H9 (cell line): ENCODE measurements at regions not wholly inside any gene's neighbourhood (a gene's known extent, or its start where the extent isn't known, plus 50 kb on each side); places are given as distances from the start of the nearest gene placed in this dataset.

Experiments used
- DNase-seq: peaks from one replicate; pipeline ENCODE4 v3.0.0-alpha.2; 2017
- H2AFZ ChIP-seq: one replicate; pipeline ENCODE4 v1.6.1; 2013; ENCODE audit warnings: mild to moderate bottlenecking, low read length, control low read depth, moderate library complexity
- H2AK5ac ChIP-seq: 2 replicates; pipeline ENCODE4 v1.6.1; 2013; ENCODE audit warnings: low read length, control low read depth, mixed read lengths; ENCODE audit not compliant: insufficient read length
- H2BK120ac ChIP-seq: one replicate; pipeline ENCODE4 v1.6.1; 2013; ENCODE audit warnings: low read depth, mild to moderate bottlenecking, low read length, control low read depth, inconsistent platforms; ENCODE audit not compliant: poor library complexity, severe bottlenecking
- H2BK12ac ChIP-seq: 2 replicates; pipeline ENCODE4 v1.6.1; 2013; ENCODE audit warnings: low read length, control low read depth, mixed read lengths, low read depth; ENCODE audit not compliant: insufficient read length
- H2BK15ac ChIP-seq: 2 replicates; pipeline ENCODE4 v1.6.1; 2013; ENCODE audit warnings: low read depth, low read length, control low read depth
- H2BK20ac ChIP-seq: one replicate; pipeline ENCODE4 v1.6.1; 2013; ENCODE audit warnings: low read depth, mild to moderate bottlenecking, low read length, control low read depth, inconsistent platforms; ENCODE audit not compliant: poor library complexity, severe bottlenecking
- H2BK5ac ChIP-seq: 2 replicates; pipeline ENCODE4 v1.6.1; 2013; ENCODE audit warnings: low read length, control low read depth, mixed read lengths; ENCODE audit not compliant: insufficient read length
- H3K14ac ChIP-seq: 2 replicates; pipeline ENCODE4 v1.6.1; 2013; ENCODE audit warnings: low read length, control low read depth; ENCODE audit not compliant: insufficient read depth
- H3K18ac ChIP-seq: 2 replicates; pipeline ENCODE4 v1.6.1; 2013; ENCODE audit warnings: low read depth, mild to moderate bottlenecking, mixed read lengths, low read length, control low read depth; ENCODE audit not compliant: insufficient read length
- H3K23ac ChIP-seq: 2 replicates; pipeline ENCODE4 v1.6.1; 2013; ENCODE audit warnings: low read length, control low read depth, mixed read lengths, low read depth; ENCODE audit not compliant: insufficient read length
- H3K23me2 ChIP-seq: 2 replicates; pipeline ENCODE4 v1.6.1; 2013; ENCODE audit warnings: low read depth, mild to moderate bottlenecking, mixed read lengths, low read length, control low read depth; ENCODE audit not compliant: insufficient read length, poor library complexity, severe bottlenecking
- H3K27ac ChIP-seq: 2 replicates; pipeline ENCODE4 v1.5.1; 2013; ENCODE audit warnings: low read length, control low read depth, mixed read lengths, low read depth; ENCODE audit not compliant: insufficient read length
- H3K27me3 ChIP-seq: 2 replicates; pipeline ENCODE4 v1.6.1; 2013; ENCODE audit warnings: low read length, control low read depth, inconsistent platforms; ENCODE audit not compliant: insufficient read depth
- H3K4ac ChIP-seq: 2 replicates; pipeline ENCODE4 v1.6.1; 2013; ENCODE audit warnings: low read depth, mild to moderate bottlenecking, control low read depth, inconsistent platforms, low read length, moderate library complexity
- H3K4me1 ChIP-seq: 2 replicates; pipeline ENCODE4 v1.6.1; 2013; ENCODE audit warnings: low read length, control low read depth, inconsistent platforms; ENCODE audit not compliant: insufficient read depth
- H3K4me2 ChIP-seq: 2 replicates; pipeline ENCODE4 v1.6.1; 2013; ENCODE audit warnings: low read length, control low read depth, mixed read lengths; ENCODE audit not compliant: insufficient read length, insufficient read depth
- H3K56ac ChIP-seq: 2 replicates; pipeline ENCODE4 v1.6.1; 2013; ENCODE audit warnings: low read depth, mild to moderate bottlenecking, mixed read lengths, low read length, control low read depth; ENCODE audit not compliant: insufficient read length
- H3K79me1 ChIP-seq: 2 replicates; pipeline ENCODE4 v1.6.1; 2013; ENCODE audit warnings: low read depth, mild to moderate bottlenecking, moderate library complexity, low read length, control low read depth, inconsistent platforms; ENCODE audit not compliant: insufficient read depth, poor library complexity, severe bottlenecking
- H3K79me2 ChIP-seq: 2 replicates; pipeline ENCODE4 v1.6.1; 2013; ENCODE audit warnings: low read length, control low read depth, inconsistent platforms; ENCODE audit not compliant: insufficient read depth
- H3K9ac ChIP-seq: 2 replicates; pipeline ENCODE4 v1.6.1; 2013; ENCODE audit warnings: low read length, control low read depth, mixed read lengths; ENCODE audit not compliant: insufficient read length; ENCODE audit errors: extremely low read depth
- H3K9me3 ChIP-seq: one replicate; pipeline ENCODE4 v1.6.1; 2013; ENCODE audit warnings: low read depth, low read length, inconsistent platforms; ENCODE audit not compliant: control insufficient read depth
- H3T11ph ChIP-seq: one replicate; pipeline ENCODE4 v1.6.1; 2013; ENCODE audit warnings: mild to moderate bottlenecking, low read length, control low read depth, inconsistent platforms
- H4K20me1 ChIP-seq: one replicate; pipeline ENCODE4 v1.6.1; 2013; ENCODE audit not compliant: control insufficient read depth, insufficient read length, insufficient read depth
- H4K5ac ChIP-seq: 2 replicates; pipeline ENCODE4 v1.6.1; 2013; ENCODE audit warnings: low read depth, mild to moderate bottlenecking, mixed read lengths, low read length, control low read depth; ENCODE audit not compliant: insufficient read length
- H4K8ac ChIP-seq: replicated peaks from 2 replicates; pipeline ENCODE4 v1.6.1; 2013; ENCODE audit warnings: low read length, control low read depth, mixed read lengths, low read depth; ENCODE audit not compliant: insufficient read length
- H4K91ac ChIP-seq: 2 replicates; pipeline ENCODE4 v1.6.1; 2013; ENCODE audit warnings: low read depth, mild to moderate bottlenecking, moderate library complexity, mixed read lengths, low read length, control low read depth; ENCODE audit not compliant: insufficient read length
- H3K27ac Mint-ChIP-seq, 3 experiments: 2 replicates in 2 of 3; 3 replicates in 1 of 3; pipeline ENCODE4 v1.8.0; 2020 to 2021; ENCODE audit warnings: mixed read lengths in 3 of 3, mild to moderate bottlenecking in 1 of 3, moderate library complexity in 1 of 3
- H3K27me3 Mint-ChIP-seq: 2 replicates; pipeline ENCODE4 v1.8.0; 2021; ENCODE audit warnings: low read depth, mild to moderate bottlenecking, moderate library complexity, mixed read lengths
- H3K36me3 Mint-ChIP-seq, 3 experiments: 2 replicates in 2 of 3; 3 replicates in 1 of 3; pipeline ENCODE4 v1.8.0; 2020 to 2021; ENCODE audit warnings: low read depth in 3 of 3, mixed read lengths in 3 of 3; ENCODE audit not compliant: insufficient read depth in 1 of 3
- H3K4me1 Mint-ChIP-seq, 2 experiments: 2 replicates each; pipeline ENCODE4 v1.8.0; 2020; ENCODE audit warnings: mixed read lengths in 2 of 2
- H3K4me3 Mint-ChIP-seq, 2 experiments: 2 replicates in 1 of 2; 3 replicates in 1 of 2; pipeline ENCODE4 v1.8.0; 2020 to 2021; ENCODE audit warnings: mild to moderate bottlenecking in 2 of 2, mixed read lengths in 2 of 2, moderate library complexity in 1 of 2
- H3K9me3 Mint-ChIP-seq, 2 experiments: 2 replicates in 1 of 2; 3 replicates in 1 of 2; pipeline ENCODE4 v1.8.0; 2020; ENCODE audit warnings: mild to moderate bottlenecking in 2 of 2, mixed read lengths in 2 of 2, moderate library complexity in 1 of 2
- CTCF ChIP-seq: fragments of 200-600 bp; sonication (generic); conservative IDR thresholded peaks from 3 replicates; pipeline ENCODE4 v1.8.0; 2021; ENCODE audit warnings: antibody characterized with exemption, mild to moderate bottlenecking
- WGBS: extraction: QIAGEN DNeasy Blood & Tissue Kit; methylation state at CpG from one replicate; pipeline ENCODE4 v1.1.7; 2013; ENCODE audit warnings: missing lambda C conversion rate, low lambda C conversion rate, mixed read lengths; ENCODE audit not compliant: insufficient read length; ENCODE audit errors: extremely low coverage; 5-methylcytosine and 5-hydroxymethylcytosine counted together

- Histone ChIP-seq H3K27me3 (no peaks in the 10 kb centered on the region), H3K9me3 (no peaks in the 10 kb centered on the region), H2BK15ac (no peak overlapping the region), H2BK20ac (no peak overlapping the region), H4K91ac (no peak overlapping the region), H3K18ac (no peak overlapping the region), H3K56ac (no peak overlapping the region), H3T11ph (no peak overlapping the region), H3K4me1 (peaks cover 4% of the 10 kb centered on the region; the same call in 1 of the 2 replicates), H3K79me1 (no peaks in the 10 kb centered on the region), H3K9ac (no peak overlapping the region), H4K20me1 (no peaks in the 10 kb centered on the region), H4K5ac (no peak overlapping the region), H2AK5ac (no peak overlapping the region), H2BK5ac (no peak overlapping the region), H3K23me2 (no peaks in the 10 kb centered on the region), H3K23ac (no peak overlapping the region), H4K8ac (no peak overlapping the region), H3K79me2 (no peaks in the 10 kb centered on the region), H3K27ac (no peak overlapping the region), H2AFZ (no peak overlapping the region), H2BK12ac (no peak overlapping the region), H3K14ac (no peak overlapping the region), H3K4ac (no peak overlapping the region), H2BK120ac (no peak overlapping the region), H3K4me2 (no peak overlapping the region)
- peaks cover 0 to 3% (median 0%) of the 10 kb centered on the region in 3 experiments; a peak in 2 of 7 replicates for H3K36me3 Mint-ChIP-seq
- WGBS, result no CpG with 5 or more reads among the region's 4 CpGs
- H3K27me3 Mint-ChIP-seq, result peaks cover 3% of the 10 kb centered on the region; the same call in 1 of the 2 replicates
- peaks cover 0 to 3% of the 10 kb centered on the region in 2 experiments; a peak in 1 of 5 replicates for H3K9me3 Mint-ChIP-seq
- H3K4me3 Mint-ChIP-seq, result no peak overlapping the region
- TF ChIP-seq CTCF, result no peak
- H3K27ac Mint-ChIP-seq, result no peak overlapping the region
- DNase-seq, result no peak
- peaks cover 11 to 12% of the 10 kb centered on the region in 2 experiments for H3K4me1 Mint-ChIP-seq
Measured at GRCh38 chr20:11761497-11761896, 156.2 kb upstream of the BTBD3 start.
